Thyroid gland (tissue), 4 donors: ENCODE measurements at regions not wholly inside any gene's neighbourhood (a gene's known extent, or its start where the extent isn't known, plus 50 kb on each side); places are given as distances from the start of the nearest gene placed in this dataset.

Source experiments
- CTCF ChIP-seq, 6 experiments: fragments of 200-600 bp in 3 of 6; fragments of 450-650 bp in 3 of 6; sonication (generic) in 3 of 6; IDR thresholded peaks; one replicate each; pipeline ENCODE4 v1.5.1; 2016 to 2019; ENCODE audit warnings: antibody characterized with exemption in 6 of 6, mild to moderate bottlenecking in 2 of 6, inconsistent platforms in 1 of 6, moderate library complexity in 1 of 6
- POLR2A ChIP-seq, 2 donors: fragments of 450-650 bp; IDR thresholded peaks; one replicate each; pipeline ENCODE4 v1.6.1; 2017; ENCODE audit warnings: antibody characterized with exemption in 2 of 2, mild to moderate bottlenecking in 2 of 2, moderate library complexity in 1 of 2

GRCh38 chr13:31053896-31054295 lies 107.8 kb downstream of the HSPH1 start:
- TF ChIP-seq CTCF (IDR thresholded peaks at IDR 0.05): no peak
- TF ChIP-seq POLR2A (IDR thresholded peaks at IDR 0.05): no peak
